Inferior parietal cortex (tissue), 1 donor: ENCODE measurements at regions not wholly inside any gene's neighbourhood (a gene's known extent, or its start where the extent isn't known, plus 50 kb on each side); places are given as distances from the start of the nearest gene placed in this dataset.

Experiments used
- DNase-seq: peaks from one replicate; pipeline ENCODE4 v3.0.0-alpha.2; 2016; ENCODE audit errors: extremely low spot score

GRCh38 chr11:70647188-70648166, 249.1 kb downstream of the CTTN start:
- no peak for DNase-seq

- DNase-seq: no peak
Observed at GRCh38 chr11:70650075-70650909, 252.0 kb downstream of the CTTN start.

GRCh38 chr11:70651031-70651430, 252.7 kb downstream of the CTTN start:
- DNase-seq: no peak

GRCh38 chr11:70654016-70654415, 255.7 kb downstream of the CTTN start:
- no peak for DNase-seq

GRCh38 chr11:70655816-70656215, 257.5 kb downstream of the CTTN start:
- no peak for DNase-seq

GRCh38 chr11:70656252-70656651, 257.9 kb downstream of the CTTN start:
- no peak for DNase-seq

GRCh38 chr11:70660059-70660888, 261.9 kb downstream of the CTTN start:
- DNase-seq: no peak

GRCh38 chr11:70660889-70661197, 262.5 kb downstream of the CTTN start:
- no peak for DNase-seq

GRCh38 chr11:70661761-70662501, 263.6 kb downstream of the CTTN start:
- no peak for DNase-seq

- no peak for DNase-seq
Observed at GRCh38 chr11:70662691-70663098, 264.4 kb downstream of the CTTN start.

GRCh38 chr11:70663815-70664214, 265.5 kb downstream of the CTTN start:
- DNase-seq: no peak

- DNase-seq: no peak
Observed at GRCh38 chr11:70666311-70666710, 268.0 kb downstream of the CTTN start.

GRCh38 chr11:70667767-70668166, 269.4 kb downstream of the CTTN start:
- no peak for DNase-seq

- no peak for DNase-seq
Observed at GRCh38 chr11:70668204-70669202, 270.2 kb downstream of the CTTN start.

- no peak for DNase-seq
Observed at GRCh38 chr11:70669281-70669680, 271.0 kb downstream of the CTTN start.

GRCh38 chr11:70669871-70670675, 271.7 kb downstream of the CTTN start:
- DNase-seq: no peak

- DNase-seq: no peak
Observed at GRCh38 chr11:70670676-70671034, 272.3 kb downstream of the CTTN start.

GRCh38 chr11:70671083-70671482, 272.8 kb downstream of the CTTN start:
- DNase-seq: no peak

GRCh38 chr11:70671611-70672010, 273.3 kb downstream of the CTTN start:
- no peak for DNase-seq
